ENCODE measurements at regions not wholly inside any gene's neighbourhood (a gene's known extent, or its start where the extent isn't known, plus 50 kb on each side); places are given as distances from the start of the nearest gene placed in this dataset.

DNA sequence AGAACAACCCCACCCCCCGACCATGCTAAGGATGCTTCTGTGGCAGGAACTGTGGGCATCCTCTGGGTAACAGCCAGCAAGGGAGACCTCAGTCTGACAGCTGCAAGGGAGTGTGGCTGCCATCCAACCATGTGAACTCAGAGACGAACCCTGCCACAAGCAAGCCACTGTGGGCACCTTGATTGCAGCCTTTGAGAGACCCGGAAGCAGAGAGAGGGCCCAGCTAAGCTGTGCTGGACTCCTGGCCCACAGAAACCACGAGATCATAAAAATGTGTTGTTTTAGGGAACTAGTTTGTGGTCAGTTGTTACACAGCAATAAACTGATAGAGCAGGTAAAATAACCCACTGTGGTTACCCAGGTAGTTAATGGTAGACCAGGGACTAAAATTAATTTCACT is 414.6 kb downstream of the CDH26 start:
- no peak for TF ChIP-seq CTCF (conservative IDR thresholded peaks at IDR 0.05; ENCODE audit: low read depth, low read length)
- no peak for DNase-seq (ENCODE audit: low read depth)
- H3K4me3 ChIP-seq (ENCODE audit: low read depth, low read length) = no peak overlapping the region

DNA sequence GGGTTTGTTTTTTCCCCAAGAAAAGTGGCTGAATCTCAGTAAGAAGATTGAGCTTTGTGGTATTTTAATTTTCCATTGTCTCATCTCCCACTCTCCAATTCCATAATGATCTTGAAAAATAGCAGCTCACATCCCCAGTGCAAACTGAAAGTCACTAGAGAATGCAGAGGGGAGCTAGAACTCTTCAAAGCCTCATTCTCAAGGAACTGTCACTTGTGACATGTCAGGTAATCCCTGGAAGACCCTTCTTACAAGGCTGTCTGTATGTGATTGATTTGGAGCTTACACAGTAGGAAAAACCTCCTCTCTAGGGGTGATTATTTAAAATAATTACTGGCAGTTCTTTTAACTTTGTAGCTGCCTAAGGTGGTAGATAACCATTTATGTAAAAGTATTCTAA is 420.4 kb downstream of the CDH26 start:
- no peak for DNase-seq (ENCODE audit: low read depth)
- no peak for TF ChIP-seq CTCF (conservative IDR thresholded peaks at IDR 0.05; ENCODE audit: low read depth, low read length)
- no peak overlapping the region for H3K4me3 ChIP-seq (ENCODE audit: low read depth, low read length)

GRCh38 chr20:60381643-60382400 is 423.6 kb downstream of the CDH26 start:
- no peak for TF ChIP-seq CTCF (conservative IDR thresholded peaks at IDR 0.05; ENCODE audit: low read depth, low read length)
- no peak overlapping the region for H3K4me3 ChIP-seq (ENCODE audit: low read depth, low read length)
- DNase-seq (ENCODE audit: low read depth) = no peak

DNA sequence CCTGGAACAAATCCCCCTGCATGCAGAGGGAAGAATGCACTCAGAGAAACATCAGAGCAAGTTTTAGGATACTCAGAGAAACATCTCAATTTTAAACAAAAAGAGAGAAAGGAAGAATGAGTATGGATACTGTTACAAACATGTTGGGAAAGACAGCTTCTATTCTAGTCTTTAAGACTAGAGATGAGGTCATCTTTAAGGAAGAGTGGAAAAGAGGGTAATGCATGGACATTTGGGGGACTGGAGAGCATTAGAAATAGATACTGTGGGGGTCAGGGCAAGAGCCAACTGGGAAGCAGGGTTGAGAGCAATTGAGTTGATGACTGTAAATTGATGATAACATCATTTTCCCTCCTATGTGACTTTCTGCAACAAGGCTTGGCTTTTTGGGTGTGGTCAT is 431.2 kb downstream of the CDH26 start:
- no peak for DNase-seq (ENCODE audit: low read depth)
- no peak overlapping the region for H3K4me3 ChIP-seq (ENCODE audit: low read depth, low read length)
- TF ChIP-seq CTCF (conservative IDR thresholded peaks at IDR 0.05; ENCODE audit: low read depth, low read length) = no peak

DNA sequence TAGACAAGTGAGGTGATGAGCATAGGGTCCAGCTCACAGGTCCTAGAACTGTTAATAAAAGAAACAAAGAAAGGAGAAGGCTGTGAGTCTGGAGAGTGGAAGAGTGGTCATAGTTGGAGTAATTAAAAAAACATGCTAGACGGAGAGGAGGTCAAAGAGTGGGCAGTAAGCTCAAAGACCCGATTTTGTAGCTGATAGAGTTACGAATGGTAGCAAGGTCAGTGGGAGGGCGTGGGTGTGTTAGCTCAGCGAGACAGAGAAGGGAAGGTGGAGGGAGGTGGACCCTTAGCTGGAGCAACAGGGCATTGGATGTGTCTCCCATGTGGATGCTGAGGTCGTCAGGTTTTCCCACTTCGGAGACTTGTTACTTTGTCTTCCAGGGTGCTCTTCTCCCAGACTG is 431.7 kb downstream of the CDH26 start:
- no peak for DNase-seq (ENCODE audit: low read depth)
- no peak for TF ChIP-seq CTCF (conservative IDR thresholded peaks at IDR 0.05; ENCODE audit: low read depth, low read length)
- no peak overlapping the region for H3K4me3 ChIP-seq (ENCODE audit: low read depth, low read length)

DNA sequence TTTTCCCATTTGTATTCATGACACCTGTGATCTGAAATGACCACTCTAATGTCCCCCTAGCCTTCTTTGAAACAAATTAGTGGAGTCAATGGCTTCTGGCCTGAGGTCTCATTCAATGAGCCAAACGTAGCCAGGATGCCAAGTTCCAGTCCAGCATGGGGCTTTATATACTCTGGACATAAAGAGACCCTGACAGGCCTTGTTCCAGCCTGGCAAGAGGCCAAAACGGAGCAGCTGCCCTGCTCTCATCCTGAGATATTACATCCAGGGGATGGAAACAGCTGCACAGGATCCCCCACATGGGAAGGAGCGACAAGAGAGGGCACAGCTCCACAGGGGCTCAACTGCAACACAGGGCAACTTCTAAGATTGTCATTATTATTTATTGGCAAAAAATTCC is 437.8 kb downstream of the CDH26 start:
- no peak overlapping the region for H3K4me3 ChIP-seq (ENCODE audit: low read depth, low read length)
- no peak for DNase-seq (ENCODE audit: low read depth)
- no peak for TF ChIP-seq CTCF (conservative IDR thresholded peaks at IDR 0.05; ENCODE audit: low read depth, low read length)

- TF ChIP-seq CTCF (conservative IDR thresholded peaks at IDR 0.05; ENCODE audit: low read depth, low read length) = no peak
- DNase-seq (ENCODE audit: low read depth) = no peak
- H3K4me3 ChIP-seq (ENCODE audit: low read depth, low read length) = no peak overlapping the region
Measured at GRCh38 chr20:60400567-60400966, 442.3 kb downstream of the CDH26 start.
